ENCODE measurements at regions not wholly inside any gene's neighbourhood (a gene's known extent, or its start where the extent isn't known, plus 50 kb on each side); places are given as distances from the start of the nearest gene placed in this dataset.

- intact Hi-C loops (cut with DNase I; ENCODE audit: low total_unique reads): no loop called here
- TF ChIP-seq CTCF (IDR thresholded peaks at IDR 0.05 in 4 of 5, conservative IDR thresholded peaks at IDR 0.05 in 1 of 5): no peak
- no peak for TF ChIP-seq POLR2A (IDR thresholded peaks at IDR 0.05)
Observed at GRCh38 chr15:38877471-38877870, 312.9 kb upstream of the RASGRP1 start.

GRCh38 chr15:38878026-38878425 is 313.4 kb upstream of the RASGRP1 start:
- Histone ChIP-seq H3K9me3 (no peaks in the 10 kb centered on the region), H3K27ac (no peak overlapping the region), H3K4me1 (no peaks in the 10 kb centered on the region), H3K27me3 (no peaks in the 10 kb centered on the region), H3K4me3 (no peak overlapping the region), H3K36me3 (no peaks in the 10 kb centered on the region)
- intact Hi-C loops (cut with DNase I; ENCODE audit: low total_unique reads) (no loop called here), in situ Hi-C loops (cut with MboI; ENCODE audit: low sequenced_read_pairs in 4 of 4) (no loop called here)
- no peak for TF ChIP-seq CTCF (IDR thresholded peaks at IDR 0.05 in 4 of 5, conservative IDR thresholded peaks at IDR 0.05 in 1 of 5)
- TF ChIP-seq POLR2A (IDR thresholded peaks at IDR 0.05): no peak
- no peak for ATAC-seq
- DNase-seq: no peak

More at GRCh38 chr15:38877471-38877870, 312.9 kb upstream of the RASGRP1 start:
- Histone ChIP-seq H3K4me3 (no peak overlapping the region), H3K4me1 (no peaks in the 10 kb centered on the region), H3K9me3 (no peaks in the 10 kb centered on the region), H3K27ac (no peak overlapping the region), H3K27me3 (no peaks in the 10 kb centered on the region), H3K36me3 (no peaks in the 10 kb centered on the region)
- no peak for ATAC-seq
- DNase-seq: no peak
- in situ Hi-C loops (cut with MboI; ENCODE audit: low sequenced_read_pairs in 4 of 4): no loop called here

DNA sequence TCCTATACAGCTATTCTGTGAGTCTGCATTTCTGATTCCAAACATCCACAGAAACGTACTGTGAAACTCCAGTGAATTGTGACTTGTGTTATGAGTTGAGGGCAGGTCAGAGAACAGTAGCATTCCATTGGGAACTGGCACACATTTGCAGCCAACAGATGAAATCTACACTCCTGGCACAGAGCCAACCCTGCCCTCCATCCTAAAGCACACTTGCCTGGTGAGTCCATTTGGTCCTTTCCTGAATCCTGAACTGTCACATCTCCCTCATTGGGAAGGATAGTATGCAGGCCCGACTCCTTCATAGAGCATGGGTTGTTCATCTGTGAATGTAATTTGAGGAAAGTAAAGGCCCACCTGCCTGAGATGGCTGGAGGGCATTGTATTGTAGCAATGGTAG is 314.3 kb upstream of the RASGRP1 start:
- Histone ChIP-seq H3K27ac (peak overlapping the region in 1 of 4 donors; percentile 54), H3K4me3 (no peak overlapping the region), H3K36me3 (no peaks in the 10 kb centered on the region), H3K9me3 (no peaks in the 10 kb centered on the region), H3K4me1 (no peaks in the 10 kb centered on the region), H3K27me3 (no peaks in the 10 kb centered on the region)
- ATAC-seq (no peak), DNase-seq (no peak)
- intact Hi-C loops (cut with DNase I; ENCODE audit: low total_unique reads) (no loop called here), in situ Hi-C loops (cut with MboI; ENCODE audit: low sequenced_read_pairs in 4 of 4) (no loop called here)
- no peak for TF ChIP-seq POLR2A (IDR thresholded peaks at IDR 0.05)
- no peak for TF ChIP-seq CTCF (IDR thresholded peaks at IDR 0.05 in 4 of 5, conservative IDR thresholded peaks at IDR 0.05 in 1 of 5)

GRCh38 chr15:38879909-38880471 is 315.4 kb upstream of the RASGRP1 start:
- no peaks in the 10 kb centered on the region for H3K9me3 ChIP-seq
- intact Hi-C loops (cut with DNase I; ENCODE audit: low total_unique reads) (no loop called here), in situ Hi-C loops (cut with MboI; ENCODE audit: low sequenced_read_pairs in 4 of 4) (no loop called here)
- H3K27ac ChIP-seq: peak overlapping the region in 2 of 4 donors; percentile 16 to 54
- ATAC-seq: peak; percentile 82 to 83
- no peak for TF ChIP-seq CTCF (IDR thresholded peaks at IDR 0.05 in 4 of 5, conservative IDR thresholded peaks at IDR 0.05 in 1 of 5)
- no peak for TF ChIP-seq POLR2A (IDR thresholded peaks at IDR 0.05)
- no peak overlapping the region for H3K4me3 ChIP-seq
- peak; percentile 48 to 74 for DNase-seq
- no peaks in the 10 kb centered on the region for H3K4me1 ChIP-seq
- no peaks in the 10 kb centered on the region for H3K36me3 ChIP-seq
- H3K27me3 ChIP-seq: no peaks in the 10 kb centered on the region

DNA sequence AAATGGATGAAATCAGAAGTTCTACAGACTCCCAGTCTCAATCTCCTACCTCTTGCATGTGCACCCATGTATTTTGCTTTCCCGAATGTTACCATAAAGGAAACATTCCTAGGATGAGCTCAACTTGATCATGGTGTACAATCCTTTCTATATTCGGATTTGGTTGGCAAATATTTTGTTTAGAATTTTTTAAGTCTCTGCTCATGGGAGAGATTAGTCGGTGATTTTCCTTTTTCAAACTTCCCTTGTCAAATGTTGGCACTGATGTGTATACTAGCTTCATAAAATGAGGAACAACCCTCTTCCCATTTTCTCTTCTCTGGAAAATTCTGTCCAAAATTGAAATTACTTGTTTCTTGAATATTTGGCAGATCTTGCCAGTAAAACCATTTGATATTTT is 317.6 kb upstream of the RASGRP1 start:
- ATAC-seq: no peak
- TF ChIP-seq POLR2A (IDR thresholded peaks at IDR 0.05) (no peak), CTCF (IDR thresholded peaks at IDR 0.05 in 4 of 5, conservative IDR thresholded peaks at IDR 0.05 in 1 of 5) (no peak)
- Histone ChIP-seq H3K4me3 (no peak overlapping the region), H3K4me1 (no peaks in the 10 kb centered on the region), H3K27me3 (no peaks in the 10 kb centered on the region), H3K36me3 (no peaks in the 10 kb centered on the region), H3K9me3 (no peaks in the 10 kb centered on the region), H3K27ac (no peak overlapping the region)
- in situ Hi-C loops (cut with MboI; ENCODE audit: low sequenced_read_pairs in 4 of 4) (no loop called here), intact Hi-C loops (cut with DNase I; ENCODE audit: low total_unique reads) (no loop called here)
- DNase-seq: no peak
